ENCODE measurements at regions not wholly inside any gene's neighbourhood (a gene's known extent, or its start where the extent isn't known, plus 50 kb on each side); places are given as distances from the start of the nearest gene placed in this dataset.

- DNase-seq = no peak
Observed at GRCh38 chr9:21672140-21672539, 130.3 kb upstream of the MTAP start.

- no peak for DNase-seq
Observed at GRCh38 chr9:21672761-21673160, 129.7 kb upstream of the MTAP start.

GRCh38 chr9:21674894-21675293 is 127.5 kb upstream of the MTAP start:
- no peak for DNase-seq

- no peak for DNase-seq
Observed at GRCh38 chr9:21677387-21677786, 125.0 kb upstream of the MTAP start.

- DNase-seq = no peak
Observed at GRCh38 chr9:21677834-21678233, 124.6 kb upstream of the MTAP start.

- no peak for DNase-seq
Observed at GRCh38 chr9:21679432-21679831, 123.0 kb upstream of the MTAP start.

GRCh38 chr9:21680590-21680989 is 121.8 kb upstream of the MTAP start:
- no peak for DNase-seq

- no peak for DNase-seq
Observed at GRCh38 chr9:21681641-21682040, 120.8 kb upstream of the MTAP start.

GRCh38 chr9:21682381-21682780 is 120.1 kb upstream of the MTAP start:
- DNase-seq = no peak

GRCh38 chr9:21682981-21683380 is 119.5 kb upstream of the MTAP start:
- no peak for DNase-seq

GRCh38 chr9:21683484-21684175 is 118.8 kb upstream of the MTAP start:
- no peak for DNase-seq

- DNase-seq = no peak
Observed at GRCh38 chr9:21684231-21684630, 118.2 kb upstream of the MTAP start.

GRCh38 chr9:21684831-21685362 is 117.5 kb upstream of the MTAP start:
- DNase-seq = no peak

GRCh38 chr9:21685502-21685901 is 116.9 kb upstream of the MTAP start:
- no peak for DNase-seq

GRCh38 chr9:21686738-21687137 is 115.7 kb upstream of the MTAP start:
- DNase-seq = no peak

GRCh38 chr9:21687351-21687750 is 115.1 kb upstream of the MTAP start:
- no peak for DNase-seq

- no peak for DNase-seq
Observed at GRCh38 chr9:21688108-21689102, 114.0 kb upstream of the MTAP start.

GRCh38 chr9:21689854-21690253 is 112.6 kb upstream of the MTAP start:
- no peak for DNase-seq

- DNase-seq = no peak
Observed at GRCh38 chr9:21690561-21690960, 111.9 kb upstream of the MTAP start.

- DNase-seq = no peak
Observed at GRCh38 chr9:21692390-21692789, 110.0 kb upstream of the MTAP start.

GRCh38 chr9:21694424-21694823 is 108.0 kb upstream of the MTAP start:
- DNase-seq = no peak

- no peak for DNase-seq
Observed at GRCh38 chr9:21695443-21695842, 107.0 kb upstream of the MTAP start.

- no peak for DNase-seq
Observed at GRCh38 chr9:21695874-21696341, 106.5 kb upstream of the MTAP start.

- peak; percentile 27 for DNase-seq
Observed at GRCh38 chr9:21696411-21696871, 106.0 kb upstream of the MTAP start.
